ENCODE measurements at regions not wholly inside any gene's neighbourhood (a gene's known extent, or its start where the extent isn't known, plus 50 kb on each side); places are given as distances from the start of the nearest gene placed in this dataset.
A peak's percentile ranks its signal among the peaks of the same experiment; 100 is the strongest.

- Histone ChIP-seq H3K9ac (ENCODE audit: insufficient read depth, low read length) (no peak overlapping the region), H3K9me3 (ENCODE audit: control insufficient read depth, insufficient read depth, low read depth, low read length) (no peaks in the 10 kb centered on the region), H3K4me2 (ENCODE audit: extremely low read depth, insufficient read depth, low read length) (no peak overlapping the region), H3K4me1 (ENCODE audit: control insufficient read depth, extremely low read depth, insufficient read depth, low read length) (no peaks in the 10 kb centered on the region), H4K20me1 (ENCODE audit: control insufficient read depth, extremely low read depth, insufficient read depth, low read length) (no peaks in the 10 kb centered on the region), H3K79me2 (ENCODE audit: control insufficient read depth, insufficient read depth, low read length) (no peaks in the 10 kb centered on the region), H2AFZ (ENCODE audit: low read length) (no peak overlapping the region), H3K36me3 (ENCODE audit: control insufficient read depth, insufficient read depth, low read length) (no peaks in the 10 kb centered on the region), H3K27ac (ENCODE audit: insufficient read depth, low read length) (no peak overlapping the region), H3K4me3 (replicated peaks in 1 of 4; ENCODE audit: control extremely low read depth in 1 of 4, insufficient read depth in 1 of 4, low read depth in 3 of 4, low read length in 4 of 4) (no peak overlapping the region), H3K27me3 (ENCODE audit: control insufficient read depth, insufficient read depth, low read length) (no peaks in the 10 kb centered on the region)
- TF ChIP-seq EZH2 (IDR thresholded peaks at IDR 0.05; ENCODE audit: low read length, missing control alignments) = no peak
- no peak for TF ChIP-seq CTCF (conservative IDR thresholded peaks at IDR 0.05 in 1 of 2, IDR thresholded peaks at IDR 0.05 in 1 of 2; ENCODE audit: low read depth in 1 of 2, low read length in 2 of 2)
- DNase-seq (ENCODE audit: low read depth in 2 of 2) = peak; percentile 54 to 60
Observed at GRCh38 chr18:73791081-73791480, 356.6 kb downstream of the FBXO15 start.

GRCh38 chr18:73790587-73790986 is 357.0 kb downstream of the FBXO15 start:
- H3K27ac ChIP-seq (ENCODE audit: insufficient read depth, low read length) = no peak overlapping the region
- H3K27me3 ChIP-seq (ENCODE audit: control insufficient read depth, insufficient read depth, low read length) = no peaks in the 10 kb centered on the region
- no peaks in the 10 kb centered on the region for H4K20me1 ChIP-seq (ENCODE audit: control insufficient read depth, extremely low read depth, insufficient read depth, low read length)
- no peak overlapping the region for H3K9ac ChIP-seq (ENCODE audit: insufficient read depth, low read length)
- no peaks in the 10 kb centered on the region for H3K4me1 ChIP-seq (ENCODE audit: control insufficient read depth, extremely low read depth, insufficient read depth, low read length)
- H3K4me3 ChIP-seq (replicated peaks in 1 of 4; ENCODE audit: control extremely low read depth in 1 of 4, insufficient read depth in 1 of 4, low read depth in 3 of 4, low read length in 4 of 4) = no peak overlapping the region
- no peak overlapping the region for H2AFZ ChIP-seq (ENCODE audit: low read length)
- H3K9me3 ChIP-seq (ENCODE audit: control insufficient read depth, insufficient read depth, low read depth, low read length) = no peaks in the 10 kb centered on the region
- DNase-seq (ENCODE audit: low read depth in 2 of 2) = no peak
- no peak overlapping the region for H3K4me2 ChIP-seq (ENCODE audit: extremely low read depth, insufficient read depth, low read length)
- TF ChIP-seq EZH2 (IDR thresholded peaks at IDR 0.05; ENCODE audit: low read length, missing control alignments) = no peak
- TF ChIP-seq CTCF (conservative IDR thresholded peaks at IDR 0.05 in 1 of 2, IDR thresholded peaks at IDR 0.05 in 1 of 2; ENCODE audit: low read depth in 1 of 2, low read length in 2 of 2) = no peak
- H3K36me3 ChIP-seq (ENCODE audit: control insufficient read depth, insufficient read depth, low read length) = no peaks in the 10 kb centered on the region
- no peaks in the 10 kb centered on the region for H3K79me2 ChIP-seq (ENCODE audit: control insufficient read depth, insufficient read depth, low read length)

DNA sequence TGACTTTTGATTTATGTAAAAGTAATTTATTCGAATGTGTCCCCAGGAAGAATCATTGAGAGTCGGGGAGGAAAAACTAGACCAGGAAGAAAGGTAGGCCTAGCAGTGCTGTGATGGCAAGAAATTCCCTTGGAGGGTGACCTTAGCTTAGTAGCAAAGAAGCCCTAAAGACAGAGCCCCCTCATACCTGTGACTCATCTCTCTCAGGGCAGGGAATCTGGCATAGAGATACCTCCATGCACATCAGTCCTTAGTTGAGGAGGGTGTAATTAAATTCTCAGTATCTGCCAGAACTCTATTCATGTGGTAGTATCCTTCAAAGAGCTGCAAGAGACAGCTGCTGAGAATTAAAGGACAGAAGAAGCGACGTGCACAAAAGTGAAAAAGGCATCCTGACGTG is 360.3 kb downstream of the FBXO15 start:
- no peak overlapping the region for H3K27ac ChIP-seq (ENCODE audit: insufficient read depth, low read length)
- H3K79me2 ChIP-seq (ENCODE audit: control insufficient read depth, insufficient read depth, low read length) = no peaks in the 10 kb centered on the region
- no peaks in the 10 kb centered on the region for H3K9me3 ChIP-seq (ENCODE audit: control insufficient read depth, insufficient read depth, low read depth, low read length)
- no peak overlapping the region for H3K4me2 ChIP-seq (ENCODE audit: extremely low read depth, insufficient read depth, low read length)
- no peak overlapping the region for H3K4me3 ChIP-seq (replicated peaks in 1 of 4; ENCODE audit: control extremely low read depth in 1 of 4, insufficient read depth in 1 of 4, low read depth in 3 of 4, low read length in 4 of 4)
- H3K9ac ChIP-seq (ENCODE audit: insufficient read depth, low read length) = no peak overlapping the region
- DNase-seq (ENCODE audit: low read depth in 2 of 2) = no peak
- H4K20me1 ChIP-seq (ENCODE audit: control insufficient read depth, extremely low read depth, insufficient read depth, low read length) = no peaks in the 10 kb centered on the region
- no peaks in the 10 kb centered on the region for H3K27me3 ChIP-seq (ENCODE audit: control insufficient read depth, insufficient read depth, low read length)
- H3K4me1 ChIP-seq (ENCODE audit: control insufficient read depth, extremely low read depth, insufficient read depth, low read length) = no peaks in the 10 kb centered on the region
- no peak for TF ChIP-seq CTCF (conservative IDR thresholded peaks at IDR 0.05 in 1 of 2, IDR thresholded peaks at IDR 0.05 in 1 of 2; ENCODE audit: low read depth in 1 of 2, low read length in 2 of 2)
- no peak for TF ChIP-seq EZH2 (IDR thresholded peaks at IDR 0.05; ENCODE audit: low read length, missing control alignments)
- H2AFZ ChIP-seq (ENCODE audit: low read length) = no peak overlapping the region
- H3K36me3 ChIP-seq (ENCODE audit: control insufficient read depth, insufficient read depth, low read length) = no peaks in the 10 kb centered on the region

Measured in fibroblast of lung (primary cell).